ENCODE measurements at regions not wholly inside any gene's neighbourhood (a gene's known extent, or its start where the extent isn't known, plus 50 kb on each side); places are given as distances from the start of the nearest gene placed in this dataset.

GRCh38 chr3:181782306-181782954, 70.7 kb downstream of the SOX2 start:
- Histone ChIP-seq H3K27me3 (no peaks in the 10 kb centered on the region), H3K36me3 (ENCODE audit: low read depth, missing control alignments) (no peaks in the 10 kb centered on the region), H3K9me3 (no peaks in the 10 kb centered on the region), H3K27ac (no peak overlapping the region), H3K4me1 (no peaks in the 10 kb centered on the region), H3K4me3 (no peak overlapping the region)
- TF ChIP-seq POLR2A (IDR thresholded peaks at IDR 0.05) (no peak), CTCF (IDR thresholded peaks at IDR 0.05) (no peak)
- intact Hi-C loops (cut with DNase I; ENCODE audit: low total_unique reads) = no loop called here
- DNase-seq = no peak
- 20 to 30% methylated on average over 1 of the region's 1 CpG for whole genome bisulfite sequencing, 2 donors

DNA sequence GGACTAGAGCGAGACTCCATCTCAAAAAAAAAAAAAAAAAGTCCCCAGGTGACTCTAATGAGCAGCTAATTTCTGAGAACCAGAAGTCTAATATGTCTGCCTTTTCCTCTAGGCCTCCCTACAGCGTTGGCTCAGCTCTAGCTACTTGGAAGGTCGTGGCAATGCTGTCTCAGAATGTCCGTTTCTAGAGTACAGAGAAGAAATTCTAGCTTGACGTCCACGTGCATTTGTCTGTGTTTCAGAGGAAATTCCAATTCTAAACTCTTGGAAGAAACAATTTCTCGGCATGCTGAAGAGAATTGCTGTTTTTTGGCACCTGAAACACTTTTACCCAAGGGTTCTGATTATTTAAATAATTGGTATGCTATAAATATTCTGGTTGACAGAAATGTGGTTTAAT, 78.8 kb downstream of the SOX2 start:
- Histone ChIP-seq H3K27ac (no peak overlapping the region), H3K9me3 (no peaks in the 10 kb centered on the region), H3K4me3 (no peak overlapping the region), H3K4me1 (no peaks in the 10 kb centered on the region), H3K36me3 (ENCODE audit: low read depth, missing control alignments) (no peaks in the 10 kb centered on the region), H3K27me3 (no peaks in the 10 kb centered on the region)
- intact Hi-C loops (cut with DNase I; ENCODE audit: low total_unique reads) = no loop called here
- DNase-seq = no peak
- TF ChIP-seq CTCF (IDR thresholded peaks at IDR 0.05) (no peak), POLR2A (IDR thresholded peaks at IDR 0.05) (no peak)
- WGBS, 2 donors = 34 to 52% methylated on average over 7 of the region's 7 CpGs

DNA sequence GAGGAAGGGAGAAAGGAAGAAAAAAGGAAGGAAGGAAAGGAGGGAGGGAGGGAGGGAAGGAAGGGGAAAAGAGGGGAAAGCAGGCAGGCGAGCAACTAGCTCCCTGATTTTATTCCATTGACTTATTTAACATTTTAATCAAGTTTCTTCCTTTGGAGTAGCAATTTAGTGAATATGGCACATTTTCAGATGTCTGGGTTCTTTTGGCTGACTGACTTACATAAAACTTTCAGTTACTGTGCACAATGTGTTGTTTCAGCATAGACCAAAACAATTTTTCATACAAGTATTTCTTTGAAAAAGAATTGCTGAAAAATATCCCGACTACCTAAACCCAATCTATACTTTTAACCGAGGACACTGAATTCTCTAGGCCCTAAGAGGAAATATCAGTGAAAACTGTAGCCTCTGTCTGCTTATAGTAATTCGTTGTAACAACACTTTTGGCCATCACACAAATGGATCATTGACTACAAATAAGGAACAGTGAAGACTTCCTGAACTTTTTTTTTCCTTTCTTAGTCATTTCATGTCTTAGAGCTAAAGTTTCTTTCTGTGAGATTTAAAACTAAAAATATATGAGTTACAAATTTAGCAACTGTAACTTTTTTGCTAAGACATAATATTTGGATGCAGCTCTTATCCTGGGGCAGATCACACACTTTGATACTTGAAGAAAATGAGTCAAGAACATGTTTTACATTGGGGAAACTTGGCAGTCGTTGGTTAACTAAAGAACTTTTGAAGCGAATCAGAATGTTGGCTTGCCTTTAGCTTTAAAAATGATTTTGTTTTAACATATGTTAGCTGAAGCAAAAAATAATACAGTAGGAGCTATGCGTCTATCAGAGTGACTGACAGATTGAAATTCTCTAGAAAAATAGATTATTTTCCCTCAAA, 79.6 kb downstream of the SOX2 start:
- Histone ChIP-seq H3K4me1 (no peaks in the 10 kb centered on the region), H3K4me3 (no peak overlapping the region), H3K9me3 (no peaks in the 10 kb centered on the region), H3K27ac (no peak overlapping the region), H3K36me3 (ENCODE audit: low read depth, missing control alignments) (no peaks in the 10 kb centered on the region), H3K27me3 (no peaks in the 10 kb centered on the region)
- DNase-seq = no peak
- WGBS, 2 donors = 57 to 60% methylated on average over 7 of the region's 7 CpGs
- TF ChIP-seq CTCF (IDR thresholded peaks at IDR 0.05) (no peak), POLR2A (IDR thresholded peaks at IDR 0.05) (no peak)
- intact Hi-C loops (cut with DNase I; ENCODE audit: low total_unique reads) = no loop called here

- Histone ChIP-seq H3K27ac (no peak overlapping the region), H3K9me3 (no peaks in the 10 kb centered on the region), H3K36me3 (ENCODE audit: low read depth, missing control alignments) (no peaks in the 10 kb centered on the region), H3K4me1 (no peaks in the 10 kb centered on the region), H3K27me3 (no peaks in the 10 kb centered on the region), H3K4me3 (no peak overlapping the region)
- TF ChIP-seq CTCF (IDR thresholded peaks at IDR 0.05) = no peak
- TF ChIP-seq POLR2A (IDR thresholded peaks at IDR 0.05) = no peak
- WGBS, 2 donors = 72 to 77% methylated on average over 7 of the region's 7 CpGs
- intact Hi-C loops (cut with DNase I; ENCODE audit: low total_unique reads) = no loop called here
- DNase-seq = no peak
Measured at GRCh38 chr3:181793006-181793405, 81.3 kb downstream of the SOX2 start.

All from testis (tissue), 2 donors.